ENCODE measurements at regions not wholly inside any gene's neighbourhood (a gene's known extent, or its start where the extent isn't known, plus 50 kb on each side); places are given as distances from the start of the nearest gene placed in this dataset.

DNA sequence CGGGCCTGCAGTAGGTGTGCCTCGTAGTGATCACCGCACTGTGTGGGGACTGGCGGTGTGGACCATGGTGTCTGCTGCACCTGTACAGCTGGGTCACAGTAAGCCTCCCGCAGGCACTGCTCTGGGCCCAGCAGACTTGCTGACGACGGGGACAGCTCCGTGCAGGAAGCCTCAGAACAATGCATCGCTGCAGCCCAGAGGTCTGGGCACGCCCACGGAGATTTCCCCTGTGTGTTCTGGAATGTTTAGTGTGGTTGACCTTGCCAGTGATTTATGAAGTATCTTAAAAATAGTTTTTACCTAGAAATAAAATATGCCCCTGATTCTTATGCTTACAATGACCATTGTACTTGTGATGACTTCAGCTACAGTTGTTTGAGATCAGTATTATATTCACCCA is 59.1 kb upstream of the ZNF32 start:
- DNase-seq (ENCODE audit: low read depth in 1 of 2, low spot score in 2 of 2) (no peak), FAIRE-seq (no peak)

More for the DNA sequence above, 59.1 kb upstream of the ZNF32 start:
- Histone ChIP-seq H3K56ac (replicated peaks; ENCODE audit: insufficient read length, low read depth, low read length) (no peak overlapping the region), H3K23me2 (ENCODE audit: low read depth, low read length) (no peaks in the 10 kb centered on the region), H4K8ac (ENCODE audit: extremely low read depth, insufficient read depth, low read length) (no peak overlapping the region), H3K27ac (ENCODE audit: low read depth, low read length) (no peak overlapping the region), H2BK5ac (ENCODE audit: low read depth, low read length) (no peak overlapping the region), H2AK5ac (ENCODE audit: low read depth, low read length) (no peak overlapping the region), H3K4ac (replicated peaks; ENCODE audit: insufficient read length, low read depth, low read length) (no peak overlapping the region), H2BK20ac (ENCODE audit: low read length) (no peak overlapping the region), H3K4me1 (replicated peaks in 1 of 4; ENCODE audit: control insufficient read depth in 3 of 4, insufficient read depth in 4 of 4, low read length in 3 of 4) (no peaks in the 10 kb centered on the region), H3K4me2 (ENCODE audit: insufficient read depth in 1 of 2, low read depth in 2 of 2, low read length in 2 of 2) (no peak overlapping the region), H3K79me2 (ENCODE audit: control insufficient read depth in 1 of 2, insufficient read depth in 2 of 2, low read length in 2 of 2) (no peaks in the 10 kb centered on the region), H2BK12ac (ENCODE audit: low read depth, low read length) (no peak overlapping the region), H3K18ac (ENCODE audit: extremely low read depth, low read length) (no peak overlapping the region), H3K36me3 (ENCODE audit: control insufficient read depth in 2 of 4, insufficient read depth in 4 of 4, low read length in 3 of 4) (no peaks in the 10 kb centered on the region), H3K4me3 (ENCODE audit: extremely low read depth in 1 of 4, insufficient read depth in 2 of 4, low read depth in 3 of 4, low read length in 4 of 4) (no peak overlapping the region), H3K27me3 (replicated peaks in 1 of 4; ENCODE audit: control insufficient read depth in 3 of 4, extremely low read depth in 1 of 4, insufficient read depth in 3 of 4, low read length in 3 of 4) (no peaks in the 10 kb centered on the region), H3K79me1 (ENCODE audit: low read depth, low read length) (no peaks in the 10 kb centered on the region), H4K91ac (replicated peaks; ENCODE audit: insufficient read length, low read length) (no peak overlapping the region), H3K14ac (ENCODE audit: insufficient read length) (no peak overlapping the region), H4K20me1 (replicated peaks in 1 of 2; ENCODE audit: control insufficient read depth in 1 of 2, insufficient read depth in 2 of 2, low read length in 2 of 2) (no peaks in the 10 kb centered on the region), H3K9ac (replicated peaks in 1 of 4; ENCODE audit: extremely low read depth in 1 of 4, low read depth in 3 of 4, low read length in 3 of 4) (no peak overlapping the region), H3K9me3 (ENCODE audit: insufficient read depth in 2 of 2, low read depth in 1 of 2, low read length in 1 of 2) (no peaks in the 10 kb centered on the region), H2BK120ac (replicated peaks; ENCODE audit: low read depth, low read length) (no peak overlapping the region), H2BK15ac (ENCODE audit: low read length) (no peak overlapping the region), H2AFZ (ENCODE audit: low read length) (no peak overlapping the region), H3K23ac (ENCODE audit: insufficient read length) (no peak overlapping the region), H4K5ac (ENCODE audit: insufficient read length, low read depth, low read length) (no peak overlapping the region)
- CTCF ChIA-PET (ENCODE audit: partially characterized antibody), result interaction anchor here (1.0 kb wide), 1 partner anchor 8 kb away, joined by 3 read pairs; no protein-coding TSS in a partner anchor
- TF ChIP-seq EGR1 (IDR thresholded peaks at IDR 0.05; ENCODE audit: borderline replicate concordance, low read depth, low read length) (no peak), NRF1 (IDR thresholded peaks at IDR 0.05; ENCODE audit: low read depth, low read length) (no peak), TEAD4 (IDR thresholded peaks at IDR 0.05; ENCODE audit: low read depth, low read length) (no peak), KDM1A (IDR thresholded peaks at IDR 0.05; ENCODE audit: borderline replicate concordance, low read length) (no peak), MAFK (IDR thresholded peaks at IDR 0.05; ENCODE audit: low read depth, low read length) (no peak)
- TF ChIP-seq, protein P1, sequence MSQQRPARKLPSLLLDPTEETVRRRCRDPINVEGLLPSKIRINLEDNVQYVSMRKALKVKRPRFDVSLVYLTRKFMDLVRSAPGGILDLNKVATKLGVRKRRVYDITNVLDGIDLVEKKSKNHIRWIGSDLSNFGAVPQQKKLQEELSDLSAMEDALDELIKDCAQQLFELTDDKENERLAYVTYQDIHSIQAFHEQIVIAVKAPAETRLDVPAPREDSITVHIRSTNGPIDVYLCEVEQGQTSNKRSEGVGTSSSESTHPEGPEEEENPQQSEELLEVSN (IDR thresholded peaks at IDR 0.05), result no peak
- TF ChIP-seq, protein P2, sequence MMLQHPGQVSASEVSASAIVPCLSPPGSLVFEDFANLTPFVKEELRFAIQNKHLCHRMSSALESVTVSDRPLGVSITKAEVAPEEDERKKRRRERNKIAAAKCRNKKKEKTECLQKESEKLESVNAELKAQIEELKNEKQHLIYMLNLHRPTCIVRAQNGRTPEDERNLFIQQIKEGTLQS (IDR thresholded peaks at IDR 0.05; ENCODE audit: insufficient read depth, low read depth, low read length), result no peak
- POLR2A ChIA-PET (ENCODE audit: partially characterized antibody), result no interaction called here
- WGBS, 2 experiments (ENCODE audit: extremely low coverage in 1 of 2, insufficient coverage in 1 of 2, insufficient read length in 1 of 2, insufficient replicate concordance in 2 of 2, low coverage in 1 of 2, low lambda C conversion rate in 2 of 2, missing lambda C conversion rate in 1 of 2), result 85% methylated on average over 11 of the region's 11 CpGs; no CpG with 5 or more reads in 1 of the 2 experiments

Measured in H1 (cell line).